Adrenal gland (tissue), 5 donors: ENCODE measurements at regions not wholly inside any gene's neighbourhood (a gene's known extent, or its start where the extent isn't known, plus 50 kb on each side); places are given as distances from the start of the nearest gene placed in this dataset.

Source experiments
- CTCF ChIP-seq, 6 experiments: fragments of 450-650 bp in 4 of 6; fragments of 200-600 bp in 2 of 6; sonication (generic) in 1 of 6; IDR thresholded peaks; 1 replicate in 5 of 6; 2 replicates in 1 of 6; pipeline versions ENCODE4 v1.5.1 to v1.8.0; 2016 to 2021; ENCODE audit warnings: antibody characterized with exemption in 6 of 6, mild to moderate bottlenecking in 2 of 6, moderate library complexity in 1 of 6
- POLR2A ChIP-seq, 2 donors: fragments of 450-650 bp; IDR thresholded peaks; one replicate each; pipeline ENCODE4 v1.6.1; 2017; ENCODE audit warnings: antibody characterized with exemption in 2 of 2, mild to moderate bottlenecking in 2 of 2, moderate library complexity in 1 of 2
- donor health status: DM: no; HTN: no; CAD: no.

DNA sequence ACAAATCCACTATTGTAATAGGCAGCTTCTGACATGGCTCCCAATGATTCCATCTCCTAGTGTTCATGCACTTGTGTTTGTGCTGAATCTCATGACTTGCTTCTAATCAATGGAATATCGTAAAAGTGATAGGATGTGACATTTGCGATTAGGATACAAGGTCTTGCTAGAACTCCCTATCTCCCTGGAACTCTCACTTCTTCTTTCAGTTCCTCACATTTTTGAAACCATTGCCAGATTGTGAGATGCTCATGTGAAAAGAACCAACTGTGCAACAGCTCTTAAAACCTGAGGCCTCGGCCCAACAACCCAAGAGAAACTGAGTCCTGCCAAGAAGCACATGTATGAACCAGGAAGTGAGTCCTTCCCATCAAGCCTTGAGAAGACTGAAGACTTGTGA, 226.9 kb upstream of the DTNA start:
- no peak for TF ChIP-seq CTCF (IDR thresholded peaks at IDR 0.05)
- no peak for TF ChIP-seq POLR2A (IDR thresholded peaks at IDR 0.05)
